T-helper 22 cell (primary cell): ENCODE measurements at regions not wholly inside any gene's neighbourhood (a gene's known extent, or its start where the extent isn't known, plus 50 kb on each side); places are given as distances from the start of the nearest gene placed in this dataset.
"Not testable (repeated sequence)": the region's sequence is repeated elsewhere in the genome, so short reads cannot be mapped to it uniquely, and the experiment has no call there.

Experiments
- DNase-seq: peaks from one replicate; pipeline ENCODE4 v3.0.0-alpha.2; 2020; ENCODE audit warnings: low read depth

DNA sequence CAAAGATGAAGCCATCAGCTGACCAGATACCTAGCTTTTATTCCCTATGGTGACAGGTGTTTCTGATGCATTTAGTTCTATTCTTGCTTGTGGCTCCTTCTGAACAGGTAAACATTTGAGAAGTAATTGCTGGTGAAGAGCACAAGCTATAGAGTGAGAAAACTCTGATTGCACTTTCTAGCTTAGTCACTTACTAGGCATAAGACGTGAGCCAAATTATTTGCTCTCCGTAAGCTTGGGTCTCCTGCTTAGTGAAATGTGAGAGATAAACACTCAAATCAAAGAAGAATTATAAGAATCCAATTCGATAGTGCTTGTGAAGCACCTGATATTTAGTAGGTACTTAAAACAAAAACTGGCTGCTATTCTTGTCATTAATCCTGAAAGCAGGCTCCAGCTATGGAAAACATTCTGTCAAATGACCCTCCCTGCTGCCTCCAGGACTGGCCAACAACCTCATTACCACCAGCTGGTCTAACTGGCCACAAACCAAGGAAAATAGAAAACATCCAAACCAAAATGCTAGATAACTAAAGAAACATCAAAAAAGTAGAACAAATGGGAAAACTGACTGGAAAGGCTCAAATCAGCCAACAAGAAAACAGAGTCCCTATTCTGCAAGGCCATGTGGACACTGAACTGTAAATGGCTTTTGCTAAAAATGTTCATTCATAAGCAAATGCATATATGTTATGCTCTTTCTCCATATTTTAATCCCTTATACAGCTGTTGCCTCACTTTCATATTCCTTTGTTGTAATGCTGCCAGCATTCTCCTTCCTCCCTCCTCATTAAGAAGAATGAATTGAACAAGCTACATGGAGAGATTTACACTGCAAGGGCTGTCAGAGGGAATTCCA lies 616.1 kb downstream of the DTWD2 start:
- no peak for DNase-seq

DNA sequence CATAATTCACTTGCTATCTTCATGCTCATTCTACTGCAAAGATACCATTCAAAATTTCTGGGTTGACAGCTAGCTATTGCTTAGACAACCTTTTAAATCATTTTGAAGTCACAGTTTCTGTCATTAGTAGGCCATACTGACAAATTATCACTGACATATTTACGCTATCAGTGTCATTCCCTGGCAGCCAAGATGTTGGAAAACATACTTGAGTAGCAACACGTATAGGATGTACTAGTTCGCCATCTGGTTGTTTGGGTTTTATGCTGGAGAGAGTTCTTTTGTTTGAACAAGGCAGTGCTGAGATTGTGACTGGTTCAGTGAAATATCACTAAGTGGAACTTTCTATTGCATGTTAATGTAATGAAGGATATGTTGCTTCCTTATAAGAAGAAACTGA lies 621.9 kb downstream of the DTWD2 start:
- DNase-seq, result no peak

DNA sequence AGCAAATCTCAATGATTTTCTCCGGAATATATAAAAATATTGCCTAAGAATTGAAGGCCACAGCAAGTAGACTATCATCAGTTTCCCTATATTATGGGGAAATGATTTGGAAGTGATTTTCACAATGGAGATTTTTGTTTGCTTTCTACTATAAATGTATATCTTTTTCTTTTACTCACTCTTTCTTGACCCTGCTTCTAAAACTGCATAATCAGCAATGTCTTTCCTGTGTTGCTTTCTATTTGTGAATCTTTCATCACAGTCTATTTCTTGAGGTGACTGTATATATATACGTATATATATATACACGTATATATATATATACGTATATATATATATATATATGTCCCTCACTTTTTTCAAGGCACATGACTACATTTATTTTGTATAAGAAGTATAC lies 622.6 kb downstream of the DTWD2 start:
- DNase-seq, result no peak

DNA sequence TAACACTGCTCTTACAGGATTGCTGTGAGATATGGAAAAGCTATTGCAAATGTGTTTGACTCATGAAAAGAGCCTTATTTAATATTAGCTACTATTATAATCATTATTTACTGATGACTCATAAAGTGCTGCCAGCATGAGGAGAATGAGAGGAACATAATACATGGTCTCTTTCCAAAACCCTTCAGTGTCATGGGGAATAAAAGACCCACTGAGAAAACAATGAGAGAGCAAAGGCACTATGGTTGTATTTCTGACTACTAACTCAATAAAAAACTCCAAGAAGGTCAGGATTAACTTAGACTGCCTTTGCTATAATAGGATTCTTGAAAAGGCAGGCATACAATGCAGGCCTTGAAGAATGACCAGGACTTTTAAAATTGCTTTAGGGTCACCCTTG lies 633.5 kb downstream of the DTWD2 start:
- no peak for DNase-seq

DNA sequence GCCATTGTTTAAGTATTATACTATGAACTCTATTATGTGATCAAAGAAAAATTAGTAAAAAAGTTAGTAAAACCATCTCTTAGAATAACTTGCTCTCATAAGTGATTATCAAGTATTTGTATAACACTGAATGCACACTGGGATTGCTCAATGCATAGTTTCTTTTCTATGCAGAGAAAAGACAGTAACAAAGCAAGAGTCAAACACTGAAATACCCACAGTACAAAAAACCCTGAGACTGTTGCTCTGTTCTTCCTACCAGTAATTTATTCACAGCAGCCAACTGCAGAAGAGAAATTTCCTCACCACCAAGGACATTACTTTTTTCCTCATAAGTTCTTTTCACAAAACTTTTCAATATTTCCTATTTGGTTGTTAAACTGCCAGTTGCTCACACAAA lies 634.4 kb downstream of the DTWD2 start:
- DNase-seq, result no peak

DNA sequence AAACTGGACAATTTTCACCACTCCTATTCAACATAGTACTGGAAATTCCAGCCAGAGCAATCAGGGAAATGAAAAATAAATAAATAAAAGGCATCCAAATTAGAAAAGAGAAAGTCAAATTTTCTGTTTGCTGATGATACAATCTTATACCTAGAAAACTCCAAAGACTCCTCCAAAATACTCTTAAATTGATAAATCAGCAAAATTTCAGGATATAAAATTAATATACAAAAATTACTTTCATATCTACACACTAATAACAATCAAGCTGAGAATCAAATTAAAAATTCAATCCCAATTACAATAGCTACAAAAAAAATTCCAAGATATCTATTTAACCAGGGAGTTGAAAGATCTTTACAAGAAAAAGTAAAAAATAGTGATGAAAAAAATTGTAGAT lies 651.9 kb downstream of the DTWD2 start:
- DNase-seq, result no peak

DNA sequence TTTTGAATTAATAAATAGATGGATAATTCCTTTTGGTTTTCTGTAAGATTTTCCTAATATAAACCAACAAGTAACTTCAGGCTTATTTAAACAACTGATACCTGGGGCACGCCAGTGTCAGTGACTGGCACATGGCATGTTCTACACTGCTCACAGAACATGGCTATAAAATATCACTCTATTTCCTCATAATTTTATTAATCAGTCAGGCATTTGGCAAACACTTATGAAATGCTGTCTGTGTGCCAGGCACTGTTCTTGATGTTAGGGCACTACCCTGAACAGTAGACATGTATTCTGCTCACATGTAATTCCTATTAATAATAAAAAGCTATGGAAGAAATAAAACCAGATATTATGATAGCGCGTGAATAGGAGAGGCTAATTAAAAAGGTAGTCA lies 661.0 kb downstream of the DTWD2 start:
- no peak for DNase-seq

DNA sequence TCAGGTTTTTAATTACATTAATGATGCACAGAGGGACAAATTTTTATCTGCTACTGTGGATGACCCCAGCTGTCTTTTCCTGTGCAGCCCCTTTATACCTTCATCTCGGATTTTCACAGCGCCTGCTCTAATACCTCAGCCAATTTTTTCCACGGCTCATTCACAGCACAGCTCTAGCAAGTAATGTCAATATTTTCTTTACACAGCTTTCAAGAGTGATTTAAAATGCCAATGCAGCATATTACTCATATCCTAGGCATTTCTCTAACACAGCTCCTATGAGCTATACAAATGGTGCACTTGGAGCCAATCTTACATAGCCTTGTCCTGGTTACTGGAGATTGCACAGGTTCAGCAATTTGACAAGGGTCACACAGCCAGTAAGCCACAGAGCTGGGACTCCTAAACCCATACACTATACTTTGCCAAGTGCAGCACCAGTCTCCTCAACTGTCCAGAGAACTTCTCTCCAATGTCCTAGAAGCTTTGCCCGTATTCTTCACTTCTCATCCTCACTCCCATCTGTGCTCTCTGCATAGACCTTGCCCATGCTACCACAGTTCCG lies 661.8 kb downstream of the DTWD2 start:
- DNase-seq, result no peak

DNA sequence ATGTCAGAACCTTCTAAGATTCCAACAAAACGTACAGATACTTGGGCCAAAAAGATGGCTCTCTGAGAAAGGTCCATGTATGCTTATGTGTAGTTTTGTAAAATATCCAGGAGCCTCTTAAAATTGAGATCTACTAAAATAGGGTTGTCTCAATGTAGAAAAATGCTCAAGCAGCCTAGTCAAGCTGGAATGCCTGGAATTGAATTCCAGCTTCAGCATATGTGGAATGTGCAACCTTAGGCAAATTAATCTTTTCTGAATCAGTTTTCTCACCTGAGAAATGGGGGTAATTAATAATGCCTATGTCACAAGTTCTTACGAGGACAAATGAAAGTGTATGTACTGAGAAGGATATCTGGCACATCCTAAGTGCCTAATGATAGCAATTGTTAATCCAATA lies 662.4 kb downstream of the DTWD2 start:
- no peak for DNase-seq

DNA sequence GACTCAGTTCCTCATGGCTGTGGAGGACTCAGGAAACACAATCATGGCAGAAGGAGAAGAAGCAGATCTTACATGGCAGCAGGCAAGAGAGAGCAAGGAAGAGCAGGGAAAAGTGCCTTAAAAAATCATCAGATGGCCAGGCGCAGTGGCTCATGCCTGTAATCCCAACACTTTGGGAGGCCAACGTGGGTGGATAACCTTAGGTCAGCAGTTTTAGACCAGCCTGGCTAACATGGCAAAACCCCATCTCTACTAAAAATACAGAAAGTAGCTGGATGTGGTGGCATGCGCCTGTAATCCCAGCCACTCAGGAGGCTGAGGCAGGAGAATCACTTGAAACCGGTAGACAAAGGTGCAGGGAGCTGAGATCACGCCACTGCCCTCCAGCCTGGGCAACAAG lies 664.6 kb downstream of the DTWD2 start:
- not testable (repeated sequence) for DNase-seq

DNA sequence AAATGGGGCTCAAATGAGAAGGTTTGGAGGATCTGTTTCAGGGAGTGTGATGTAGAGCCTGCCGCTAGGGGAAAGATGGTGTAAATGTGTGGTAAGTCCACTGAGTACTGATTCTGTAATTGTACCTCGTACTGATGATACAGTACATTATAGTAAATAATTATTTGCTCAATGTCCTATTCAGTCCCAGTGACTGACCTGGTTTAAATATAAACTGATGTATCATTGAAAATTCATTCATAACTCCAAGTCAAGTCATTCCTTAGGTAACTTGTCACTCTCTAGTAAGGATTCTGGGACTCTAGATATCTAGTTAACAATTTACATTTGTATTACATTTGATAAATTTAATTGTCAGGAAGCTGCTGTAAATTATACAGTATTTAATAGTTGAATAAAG lies 667.3 kb downstream of the DTWD2 start:
- no peak for DNase-seq

DNA sequence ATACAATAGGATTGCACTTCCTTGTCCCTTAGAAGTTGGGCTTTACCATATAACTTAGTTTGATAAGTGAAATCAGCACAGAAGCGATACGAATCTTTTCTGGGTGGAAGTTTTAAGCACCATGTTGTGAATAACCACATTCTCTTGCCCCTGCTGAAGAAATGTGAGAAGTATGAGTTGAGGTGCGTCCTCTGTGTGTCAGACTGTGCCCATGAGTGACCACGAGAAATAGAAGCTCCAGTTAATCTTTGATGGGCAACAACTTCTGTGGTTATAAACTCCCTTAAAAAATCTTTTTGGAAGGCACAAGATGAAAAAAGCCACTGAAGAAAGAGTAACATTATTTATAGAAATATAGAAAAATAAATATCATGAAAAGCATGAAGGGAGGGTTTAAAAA lies 668.2 kb downstream of the DTWD2 start:
- no peak for DNase-seq

DNA sequence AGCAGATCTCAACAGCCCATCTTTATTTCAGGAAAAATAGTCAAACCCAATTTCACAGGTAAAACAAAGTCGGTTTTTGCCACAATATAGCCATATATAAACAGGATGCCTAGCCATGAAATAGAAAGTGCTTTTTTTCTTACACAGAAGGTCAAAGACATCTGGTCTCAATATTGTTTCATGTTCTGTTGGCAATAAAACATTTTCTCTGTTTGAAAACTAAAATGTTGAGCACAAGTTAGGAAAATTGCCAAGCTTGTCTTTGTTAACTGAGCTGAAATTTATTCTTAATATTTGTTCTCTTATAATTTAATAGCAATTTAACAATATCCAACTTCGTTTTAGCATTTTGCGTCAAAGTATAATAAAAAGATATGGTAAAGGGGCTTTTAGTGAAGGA lies 673.4 kb downstream of the DTWD2 start:
- no peak for DNase-seq

DNA sequence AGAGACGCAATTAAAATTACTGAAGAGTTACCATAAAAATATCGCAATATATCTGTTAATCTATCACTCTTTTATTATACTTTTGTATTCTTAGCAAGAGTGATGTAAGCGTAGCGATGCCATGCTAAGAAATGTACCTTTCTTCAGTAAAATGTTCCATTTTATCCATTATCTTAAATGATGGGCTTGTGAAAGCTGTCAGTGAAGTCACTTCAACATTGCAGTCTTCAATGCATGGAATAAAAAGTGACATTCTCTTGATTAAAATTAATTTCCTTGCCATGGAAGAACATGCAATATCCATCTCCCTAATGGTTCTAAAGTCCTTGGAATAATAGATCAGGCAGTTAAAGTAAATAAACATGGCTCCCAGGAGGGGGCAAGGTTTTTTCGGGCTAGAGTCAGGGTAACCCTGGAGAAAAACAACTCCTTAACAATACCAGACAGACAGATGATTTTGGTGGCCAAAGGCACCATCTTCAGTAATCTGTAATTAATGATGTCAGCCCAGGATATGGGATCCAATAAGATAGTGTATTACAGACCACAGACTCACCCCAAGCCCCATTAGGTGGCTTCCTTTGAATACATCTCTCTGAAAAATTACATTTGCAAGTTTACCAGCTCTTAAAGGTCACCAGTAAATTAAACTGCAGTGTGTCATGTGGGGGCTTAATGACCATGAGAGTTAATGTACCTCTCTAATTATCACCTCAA lies 677.1 kb downstream of the DTWD2 start:
- no peak for DNase-seq

DNA sequence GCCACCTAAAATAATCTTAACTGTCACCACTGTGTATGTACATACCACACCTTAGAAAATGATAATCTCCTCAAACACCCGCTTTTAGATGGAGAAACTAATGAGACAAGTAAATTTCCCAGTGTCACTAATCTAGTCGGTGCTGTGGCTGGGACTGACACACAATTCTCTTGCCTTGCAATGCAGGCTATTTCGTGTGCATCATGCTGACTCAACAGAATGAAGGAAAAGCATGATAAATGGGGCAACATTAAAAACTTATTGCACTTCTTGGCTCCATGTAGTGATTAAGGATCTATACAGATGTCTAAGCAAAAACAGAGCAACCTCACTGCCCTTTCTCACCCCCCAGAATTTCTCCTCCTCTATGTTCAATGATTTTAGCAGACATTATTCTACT lies 677.9 kb downstream of the DTWD2 start:
- no peak for DNase-seq

DNA sequence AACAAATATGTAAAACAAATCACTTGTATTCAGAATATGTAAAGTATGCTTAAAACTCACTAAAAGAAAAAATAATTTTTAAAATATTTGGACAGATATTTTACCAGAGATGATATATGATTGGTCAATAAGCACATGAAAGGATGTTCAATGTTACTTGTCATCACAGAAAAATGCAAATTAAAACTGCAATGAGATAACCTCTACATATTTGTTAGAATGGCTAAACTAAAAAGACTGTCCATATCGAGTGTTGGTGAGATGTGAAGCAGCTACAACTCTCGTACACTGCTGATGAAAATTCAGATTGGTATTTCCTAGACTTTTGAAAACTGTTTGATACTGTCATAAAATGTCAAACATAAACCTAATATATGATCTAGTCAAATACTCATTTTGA lies 685.1 kb downstream of the DTWD2 start:
- DNase-seq, result no peak

DNA sequence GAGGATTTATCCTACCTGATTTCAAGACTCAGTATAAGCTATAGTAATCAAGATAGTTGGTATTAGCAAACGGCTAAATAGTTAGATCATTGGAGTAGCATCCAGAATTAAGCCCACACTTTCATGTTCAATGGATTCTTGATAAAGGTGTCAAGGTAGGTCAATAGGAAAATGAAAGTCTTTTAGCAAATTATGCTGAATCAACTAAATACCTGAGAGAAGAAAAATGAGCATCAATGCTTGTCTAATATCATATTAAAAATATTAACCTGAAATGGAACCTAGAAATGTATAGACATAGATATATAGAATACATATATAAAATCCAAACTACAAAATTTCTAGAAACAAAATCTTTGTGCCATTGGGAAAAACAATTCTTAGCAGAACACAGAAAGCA lies 685.6 kb downstream of the DTWD2 start:
- no peak for DNase-seq

DNA sequence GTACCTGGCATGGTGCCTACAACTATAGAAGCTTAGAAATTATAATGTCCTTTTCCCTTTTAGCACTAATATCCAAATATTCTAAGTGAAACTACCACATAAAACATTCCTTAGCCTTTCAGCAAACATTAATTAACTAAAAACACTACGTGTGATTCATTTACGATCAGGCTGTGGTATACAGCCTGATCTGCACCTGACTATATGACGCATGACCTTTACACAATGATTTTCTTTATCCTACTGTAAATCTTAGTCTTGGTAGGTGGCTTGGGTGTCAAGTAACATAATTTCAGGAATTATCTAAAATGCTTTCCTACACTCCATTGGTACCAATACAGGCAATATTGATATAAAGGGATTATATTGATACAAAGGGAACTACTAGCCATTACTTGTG lies 686.7 kb downstream of the DTWD2 start:
- no peak for DNase-seq

DNA sequence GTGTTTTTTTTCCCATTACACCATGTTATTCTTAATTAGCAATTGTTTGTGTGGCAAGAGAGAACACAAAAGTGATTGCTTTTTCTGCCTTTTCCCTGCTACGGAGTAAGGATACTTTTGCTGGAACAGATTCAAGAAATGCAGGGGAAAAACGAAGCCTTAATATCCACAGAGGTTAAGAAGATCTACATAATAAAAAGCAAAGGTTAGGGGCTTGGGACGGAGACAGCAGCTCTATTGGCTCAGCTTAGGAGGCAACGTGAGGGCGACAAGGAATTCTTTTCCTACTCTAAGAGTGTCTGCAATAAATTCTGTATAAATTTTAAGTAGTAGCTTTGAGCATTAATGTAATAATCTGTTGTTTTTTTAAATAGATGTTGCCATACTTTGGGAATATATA lies 693.3 kb downstream of the DTWD2 start:
- no peak for DNase-seq

DNA sequence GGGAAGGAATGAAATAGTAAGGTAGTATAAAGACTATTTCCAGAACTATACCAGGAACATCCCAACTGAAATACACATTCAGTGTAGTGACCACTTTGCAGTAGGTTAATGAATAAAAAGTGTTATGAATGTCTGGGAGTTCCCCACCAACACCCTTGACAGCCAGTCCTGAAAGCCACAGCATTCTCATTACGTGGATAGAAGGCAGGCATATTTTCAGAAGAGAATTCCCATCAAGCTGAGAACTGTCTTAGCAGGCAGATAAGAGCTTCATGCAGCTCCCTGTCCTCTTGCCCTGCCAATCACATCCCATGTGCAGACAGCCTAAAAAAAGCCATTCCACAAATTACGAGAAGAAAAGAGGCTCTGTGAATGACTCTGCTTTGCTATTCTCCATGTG lies 695.0 kb downstream of the DTWD2 start:
- DNase-seq, result no peak

DNA sequence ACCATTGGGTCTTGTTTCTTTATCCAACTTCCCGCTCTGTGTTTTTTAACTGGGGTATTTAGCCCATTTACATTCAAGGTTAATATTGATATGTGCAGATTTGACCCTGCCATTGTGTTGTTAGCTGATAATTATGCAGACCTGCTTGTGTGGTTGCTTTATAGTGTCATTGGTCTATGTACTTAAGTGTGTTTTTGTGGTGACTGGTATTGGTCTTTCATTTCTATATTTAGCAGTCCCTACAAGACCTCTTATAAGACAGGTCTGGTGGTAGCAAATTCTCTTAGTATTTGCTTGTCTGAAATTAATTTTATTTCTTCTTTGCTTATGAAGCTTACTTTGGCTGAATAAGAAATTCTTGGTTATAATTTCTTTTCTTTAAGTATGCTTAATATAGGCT lies 698.1 kb downstream of the DTWD2 start:
- no peak for DNase-seq

DNA sequence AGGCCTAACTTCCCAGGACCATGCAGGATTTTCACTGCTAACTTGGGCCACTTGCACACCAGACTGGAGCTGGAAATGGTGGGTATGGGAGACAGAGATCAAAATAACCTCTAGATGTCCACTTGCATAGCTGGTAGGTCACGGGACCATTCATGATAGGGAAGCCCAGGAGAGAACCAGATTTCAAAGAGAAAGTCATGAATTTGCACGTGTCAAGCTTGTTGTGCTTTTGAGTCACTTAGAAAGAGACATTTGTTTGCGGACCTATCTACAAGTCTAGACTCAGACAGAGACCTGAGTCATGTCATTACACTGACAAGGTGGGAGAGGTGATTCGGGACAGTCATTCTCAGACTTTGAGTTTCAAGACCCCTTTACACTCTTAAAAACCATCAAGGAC lies 704.1 kb downstream of the DTWD2 start:
- DNase-seq, result not testable (repeated sequence)

DNA sequence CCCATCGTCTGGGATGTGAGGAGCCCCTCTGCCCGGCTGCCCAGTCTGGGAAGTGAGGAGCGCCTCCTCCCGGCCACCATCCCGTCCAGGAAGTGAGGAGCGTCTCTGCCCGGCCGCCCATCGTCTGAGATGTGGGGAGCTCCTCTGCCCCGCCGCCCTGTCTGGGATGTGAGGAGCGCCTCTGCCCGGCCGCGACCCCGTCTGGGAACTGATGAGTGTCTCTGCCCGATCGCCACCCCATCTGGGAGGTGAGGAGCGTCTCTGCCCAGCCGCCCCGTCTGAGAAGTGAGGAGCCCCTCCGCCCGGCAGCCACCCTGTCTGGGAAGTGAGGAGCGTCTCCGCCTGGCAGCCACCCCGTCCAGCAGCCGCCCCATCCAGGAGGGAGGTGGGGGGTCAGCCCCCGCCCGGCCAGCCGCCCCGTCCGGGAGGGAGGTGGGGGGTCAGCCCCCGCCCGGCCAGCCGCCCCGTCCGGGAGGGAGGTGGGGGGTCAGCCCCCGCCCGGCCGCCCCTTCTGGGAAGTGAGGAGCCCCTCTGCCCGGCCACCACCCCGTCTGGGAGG lies 705.8 kb downstream of the DTWD2 start:
- DNase-seq, result not testable (repeated sequence)
